Uterus (tissue), 2 donors: ENCODE measurements at regions not wholly inside any gene's neighbourhood (a gene's known extent, or its start where the extent isn't known, plus 50 kb on each side); places are given as distances from the start of the nearest gene placed in this dataset.

Experiments
- POLR2A ChIP-seq, 2 donors: fragments of 450-650 bp; IDR thresholded peaks; one replicate each; pipeline ENCODE4 v1.6.1; 2016; ENCODE audit warnings: antibody characterized with exemption in 2 of 2, mild to moderate bottlenecking in 1 of 2, moderate library complexity in 1 of 2
- TF ChIP-seq, protein P1 (sequence below), 4 experiments: fragments of 200-600 bp in 2 of 4; fragments of 450-650 bp in 2 of 4; sonication (generic) in 2 of 4; IDR thresholded peaks; one replicate each; pipeline ENCODE4 v1.5.1; 2016 to 2019; ENCODE audit warnings: antibody characterized with exemption in 4 of 4, mild to moderate bottlenecking in 2 of 4, moderate library complexity in 1 of 4

DNA sequence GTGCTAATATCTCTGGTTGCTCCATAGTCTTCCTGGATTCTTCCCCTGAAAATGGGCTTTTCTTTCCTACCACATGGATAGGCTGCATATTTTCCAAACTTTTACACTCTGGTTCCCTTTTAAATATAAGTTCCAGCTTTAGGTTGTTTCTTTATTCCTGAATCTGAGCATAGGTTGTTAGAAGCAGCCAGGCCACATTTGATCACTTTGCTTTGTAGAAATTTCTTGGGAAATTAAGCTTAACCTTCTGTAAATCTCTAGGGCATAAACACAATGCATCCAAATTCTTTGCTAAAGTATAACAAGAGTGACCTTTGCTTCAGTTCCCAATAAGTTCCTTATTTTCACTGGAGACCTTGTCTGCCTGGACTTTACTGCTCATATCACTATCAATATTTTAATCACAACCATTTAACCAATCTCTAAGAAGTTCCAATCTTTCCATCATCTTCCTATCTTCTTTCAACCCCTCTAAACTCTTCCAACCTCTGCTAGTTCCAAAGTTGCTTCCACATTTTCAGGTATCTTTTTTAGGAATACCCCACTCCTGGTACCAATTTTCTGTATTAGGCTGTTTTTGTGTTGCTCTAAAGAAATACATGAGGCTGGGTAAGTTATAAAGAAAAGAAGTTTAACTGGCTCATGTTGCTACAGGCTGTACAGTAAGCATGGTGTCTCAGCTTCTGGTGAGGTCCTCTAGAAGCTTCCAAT is 389.6 kb upstream of the HS6ST1 start:
- TF ChIP-seq, protein P1, sequence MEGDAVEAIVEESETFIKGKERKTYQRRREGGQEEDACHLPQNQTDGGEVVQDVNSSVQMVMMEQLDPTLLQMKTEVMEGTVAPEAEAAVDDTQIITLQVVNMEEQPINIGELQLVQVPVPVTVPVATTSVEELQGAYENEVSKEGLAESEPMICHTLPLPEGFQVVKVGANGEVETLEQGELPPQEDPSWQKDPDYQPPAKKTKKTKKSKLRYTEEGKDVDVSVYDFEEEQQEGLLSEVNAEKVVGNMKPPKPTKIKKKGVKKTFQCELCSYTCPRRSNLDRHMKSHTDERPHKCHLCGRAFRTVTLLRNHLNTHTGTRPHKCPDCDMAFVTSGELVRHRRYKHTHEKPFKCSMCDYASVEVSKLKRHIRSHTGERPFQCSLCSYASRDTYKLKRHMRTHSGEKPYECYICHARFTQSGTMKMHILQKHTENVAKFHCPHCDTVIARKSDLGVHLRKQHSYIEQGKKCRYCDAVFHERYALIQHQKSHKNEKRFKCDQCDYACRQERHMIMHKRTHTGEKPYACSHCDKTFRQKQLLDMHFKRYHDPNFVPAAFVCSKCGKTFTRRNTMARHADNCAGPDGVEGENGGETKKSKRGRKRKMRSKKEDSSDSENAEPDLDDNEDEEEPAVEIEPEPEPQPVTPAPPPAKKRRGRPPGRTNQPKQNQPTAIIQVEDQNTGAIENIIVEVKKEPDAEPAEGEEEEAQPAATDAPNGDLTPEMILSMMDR (IDR thresholded peaks at IDR 0.05), result no peak
- TF ChIP-seq POLR2A (IDR thresholded peaks at IDR 0.05), result no peak
